NCI-H1694 treated with DMSO at 0.1 percent for 48 hours (cell line): ENCODE measurements at regions not wholly inside any gene's neighbourhood (a gene's known extent, or its start where the extent isn't known, plus 50 kb on each side); places are given as distances from the start of the nearest gene placed in this dataset.
A peak's percentile ranks its signal among the peaks of the same experiment; 100 is the strongest.

ENCODE experiments used
- DNase-seq: peaks from one replicate; lab custom pipeline; 2025; lab: John Stamatoyannopoulos, UW

GRCh38 chr12:90149453-90149852 lies 440.8 kb upstream of the ATP2B1 start:
- no peak for DNase-seq

DNA sequence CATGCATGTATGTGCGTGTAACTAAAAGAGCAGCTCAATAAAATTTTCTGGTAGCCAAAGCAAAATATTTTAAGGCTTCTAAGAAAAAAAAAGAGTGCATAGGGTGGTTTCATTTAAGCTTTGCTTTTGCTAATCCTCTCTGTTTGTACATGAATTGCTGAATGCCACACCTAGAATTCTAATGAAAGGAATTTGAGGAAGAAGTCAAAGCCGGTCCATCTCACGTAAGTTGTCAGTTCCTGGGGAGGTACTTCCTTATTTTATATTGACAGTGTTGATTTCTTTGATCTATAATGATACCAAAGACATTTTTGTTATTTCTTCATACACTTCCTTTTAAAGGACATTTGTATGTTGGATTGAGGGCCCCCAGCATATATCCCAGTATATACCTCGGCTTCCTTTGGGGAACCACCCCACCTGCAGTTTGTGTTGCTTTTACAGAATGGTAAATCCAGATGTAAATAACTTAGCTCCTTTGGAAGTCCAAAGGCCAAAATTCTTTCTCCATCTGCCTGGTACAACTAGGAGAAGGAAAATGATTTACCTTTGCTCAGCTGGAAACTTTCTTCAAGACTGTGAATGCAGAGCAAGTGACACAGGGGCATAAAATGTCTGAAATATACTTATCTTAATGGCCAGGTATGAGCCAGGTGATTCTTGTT lies 420.9 kb upstream of the ATP2B1 start:
- no peak for DNase-seq

DNA sequence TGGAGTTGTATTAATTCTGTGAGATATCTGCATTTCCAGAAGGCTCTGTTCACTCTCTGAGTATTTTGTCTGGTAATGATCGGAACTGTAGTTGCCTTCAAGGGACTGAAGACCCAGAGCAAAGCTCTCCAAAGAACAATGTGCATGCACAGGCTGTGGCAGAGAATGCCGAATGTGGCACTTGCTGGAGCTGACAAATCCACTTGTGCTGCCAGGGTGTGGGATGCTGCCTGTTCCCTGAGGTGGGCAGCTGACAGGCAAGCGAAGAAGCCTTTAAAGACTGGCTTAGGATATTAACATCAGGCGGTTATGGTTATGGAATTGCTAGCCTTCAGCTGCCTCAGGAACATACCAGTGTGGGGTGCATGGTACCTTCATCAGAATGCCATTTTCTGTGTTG lies 419.9 kb upstream of the ATP2B1 start:
- no peak for DNase-seq

- no peak for DNase-seq
Observed at GRCh38 chr12:90126125-90126524, 417.5 kb upstream of the ATP2B1 start.

- DNase-seq, result no peak
Observed at GRCh38 chr12:90124914-90125313, 416.3 kb upstream of the ATP2B1 start.

DNA sequence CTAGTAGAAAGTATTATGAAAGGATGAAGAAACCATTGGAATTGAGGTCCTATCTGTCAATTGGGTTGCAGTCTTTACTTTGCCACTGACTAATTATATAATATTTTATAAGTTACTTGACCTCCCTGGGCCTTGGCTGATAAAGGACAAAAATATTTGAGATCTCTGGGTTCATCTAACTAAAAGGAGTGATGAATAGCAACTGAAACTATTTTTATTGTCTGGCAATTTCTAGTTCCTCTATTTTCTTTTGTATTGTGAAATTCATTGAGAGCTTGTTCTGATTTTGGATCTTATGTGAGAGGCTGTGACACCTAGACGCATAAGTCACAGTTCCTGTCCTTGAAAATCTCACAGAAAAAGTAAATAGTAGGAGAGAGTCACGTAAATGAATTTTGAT lies 415.7 kb upstream of the ATP2B1 start:
- DNase-seq, result no peak

GRCh38 chr12:90122681-90123080 lies 414.0 kb upstream of the ATP2B1 start:
- DNase-seq, result no peak

GRCh38 chr12:90120627-90121026 lies 412.0 kb upstream of the ATP2B1 start:
- DNase-seq, result no peak

DNA sequence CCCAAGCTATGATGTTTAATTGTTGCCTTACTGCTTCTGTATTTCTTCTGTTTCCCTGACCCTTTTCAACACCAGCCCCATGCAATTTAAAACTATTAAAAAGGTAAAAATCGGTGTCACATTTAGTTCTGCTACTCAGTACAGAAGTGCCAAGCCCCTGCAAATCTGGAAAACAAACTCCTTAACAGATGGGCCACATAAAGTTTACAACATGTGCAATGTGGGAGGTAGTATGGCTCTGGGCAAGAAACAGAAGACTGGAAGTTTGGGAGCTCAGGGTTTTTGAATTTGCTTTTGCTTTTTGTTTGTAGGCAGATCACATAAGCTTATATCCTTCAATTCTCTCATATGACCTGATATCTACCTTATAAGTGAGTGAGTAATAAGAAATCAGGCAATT lies 404.0 kb upstream of the ATP2B1 start:
- peak; percentile 75 for DNase-seq

DNA sequence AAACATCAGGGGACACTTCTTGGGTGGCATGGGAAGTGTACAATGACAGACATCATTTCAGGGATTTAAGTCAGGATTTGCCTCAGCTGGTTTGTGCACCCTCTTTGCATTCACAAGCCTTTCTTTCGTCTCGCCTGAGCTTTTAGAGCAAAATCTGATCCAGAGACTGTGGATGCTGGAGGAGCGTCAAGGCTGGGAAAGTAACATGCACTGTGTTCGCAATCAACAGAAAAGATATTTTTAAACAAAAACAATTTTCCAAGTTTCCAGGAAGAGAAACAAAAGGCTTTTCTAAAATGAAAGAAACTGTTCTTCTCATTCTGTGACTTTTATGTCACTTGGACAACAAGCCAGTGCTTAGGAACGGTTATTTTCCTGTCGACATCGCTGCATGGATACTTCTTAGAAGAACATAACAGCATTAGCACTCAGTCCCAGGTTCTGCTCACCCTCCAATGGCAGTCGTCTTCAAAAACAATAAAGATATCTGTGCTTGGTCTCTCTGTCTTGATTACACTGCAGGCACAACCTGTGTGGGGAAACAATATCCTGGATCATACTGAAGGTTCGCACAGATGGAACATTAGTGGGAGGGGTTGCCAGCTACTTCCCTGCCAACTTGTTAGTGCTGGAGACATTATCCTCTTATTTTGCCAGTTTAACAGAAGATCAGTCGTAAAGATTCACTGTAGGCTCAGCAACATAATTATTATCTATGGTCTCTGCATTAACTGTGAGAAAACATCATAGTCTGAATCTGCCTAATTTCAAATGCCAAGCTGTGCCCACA lies 403.3 kb upstream of the ATP2B1 start:
- DNase-seq, result peak; percentile 75

DNA sequence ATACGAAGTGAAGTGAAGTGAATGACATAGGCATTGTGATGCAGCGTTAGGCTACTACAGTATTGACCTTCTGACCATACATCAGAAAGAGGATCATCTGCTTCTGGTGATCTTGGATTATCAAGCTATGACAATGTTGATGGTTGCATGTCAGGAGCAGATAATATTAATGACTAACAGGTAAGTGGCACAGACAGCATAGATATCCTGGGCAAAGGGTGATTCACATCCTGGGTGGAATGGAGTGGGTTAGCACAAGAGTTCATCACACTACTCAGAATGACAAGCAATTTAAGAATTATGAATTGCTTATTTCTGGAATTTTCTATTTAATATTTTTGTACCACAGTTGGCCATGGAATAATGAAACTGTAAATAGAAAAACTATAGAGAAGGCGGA lies 397.9 kb upstream of the ATP2B1 start:
- no peak for DNase-seq

DNA sequence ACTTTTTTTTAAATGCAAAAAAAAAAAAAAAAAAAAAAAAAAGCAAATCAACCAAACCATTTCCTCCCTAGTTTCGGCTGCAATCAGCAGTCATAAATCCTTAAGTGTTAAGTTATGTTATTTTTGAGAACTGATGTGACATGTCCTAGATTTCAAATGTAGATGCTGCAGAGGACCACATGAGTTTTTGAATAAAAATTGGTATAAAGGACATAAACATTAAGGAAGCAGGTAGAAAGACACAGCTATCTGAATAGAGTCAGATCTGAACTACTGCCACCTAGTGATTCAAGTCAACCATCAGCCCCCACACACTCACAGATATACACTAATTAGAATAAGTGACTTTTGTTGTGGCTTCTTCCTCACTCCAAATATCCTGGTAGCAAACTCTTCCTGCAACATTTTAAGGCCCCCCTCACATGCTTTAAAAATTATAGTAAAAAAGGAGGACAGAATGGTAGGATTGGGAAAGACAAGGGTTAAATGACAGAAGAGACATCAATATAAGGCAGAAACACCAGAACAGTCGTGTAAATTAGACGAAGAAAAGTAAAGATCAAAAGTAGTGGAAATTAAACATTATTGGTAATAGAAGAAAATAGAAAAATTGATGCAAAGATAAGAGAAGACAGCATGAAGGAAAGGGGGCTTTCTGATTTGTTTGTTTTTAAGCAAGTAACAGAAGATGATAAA lies 394.5 kb upstream of the ATP2B1 start:
- peak; percentile 9 for DNase-seq

- no peak for DNase-seq
Observed at GRCh38 chr12:90100579-90100978, 391.9 kb upstream of the ATP2B1 start.

GRCh38 chr12:90099288-90099687 lies 390.6 kb upstream of the ATP2B1 start:
- DNase-seq, result no peak

GRCh38 chr12:90098132-90098779 lies 389.6 kb upstream of the ATP2B1 start:
- DNase-seq, result no peak

DNA sequence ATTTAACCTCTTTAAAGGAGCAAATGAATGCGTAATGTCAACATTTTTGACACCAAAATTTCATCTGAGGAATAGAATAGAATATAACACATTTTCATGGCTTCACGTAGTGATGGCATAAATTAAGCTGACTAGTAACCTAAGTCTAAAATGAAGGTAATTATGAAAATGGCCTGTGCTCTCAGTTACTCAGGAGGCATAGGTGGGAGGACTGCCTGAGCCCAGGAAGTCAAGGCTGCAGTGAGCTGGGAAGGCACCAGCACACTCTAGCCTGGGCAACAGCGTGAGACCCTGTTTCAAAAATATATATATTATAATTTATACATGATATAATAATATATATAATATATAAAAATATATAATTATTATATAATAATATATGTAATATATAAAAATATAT lies 383.2 kb upstream of the ATP2B1 start:
- DNase-seq, result no peak

- DNase-seq, result no peak
Observed at GRCh38 chr12:90090929-90091651, 382.5 kb upstream of the ATP2B1 start.

DNA sequence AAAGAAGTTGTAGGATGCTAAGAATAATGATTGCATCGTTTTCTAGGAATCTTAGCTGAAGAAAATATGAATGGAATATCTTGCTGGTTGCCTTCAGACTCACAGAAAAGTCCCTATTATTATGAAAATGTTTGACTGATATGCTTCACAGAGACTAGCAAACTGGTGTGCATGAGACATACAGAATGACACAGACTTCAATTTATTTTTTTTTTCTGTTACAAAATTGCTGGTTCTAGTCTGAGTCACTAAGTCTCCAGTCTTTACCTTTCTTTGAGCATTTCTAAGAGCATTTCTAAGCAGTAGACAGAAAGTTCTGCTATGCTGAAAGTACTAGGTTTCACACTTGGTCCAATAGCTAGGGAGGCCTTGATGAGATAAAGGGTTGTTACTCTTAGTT lies 377.6 kb upstream of the ATP2B1 start:
- DNase-seq, result no peak

DNA sequence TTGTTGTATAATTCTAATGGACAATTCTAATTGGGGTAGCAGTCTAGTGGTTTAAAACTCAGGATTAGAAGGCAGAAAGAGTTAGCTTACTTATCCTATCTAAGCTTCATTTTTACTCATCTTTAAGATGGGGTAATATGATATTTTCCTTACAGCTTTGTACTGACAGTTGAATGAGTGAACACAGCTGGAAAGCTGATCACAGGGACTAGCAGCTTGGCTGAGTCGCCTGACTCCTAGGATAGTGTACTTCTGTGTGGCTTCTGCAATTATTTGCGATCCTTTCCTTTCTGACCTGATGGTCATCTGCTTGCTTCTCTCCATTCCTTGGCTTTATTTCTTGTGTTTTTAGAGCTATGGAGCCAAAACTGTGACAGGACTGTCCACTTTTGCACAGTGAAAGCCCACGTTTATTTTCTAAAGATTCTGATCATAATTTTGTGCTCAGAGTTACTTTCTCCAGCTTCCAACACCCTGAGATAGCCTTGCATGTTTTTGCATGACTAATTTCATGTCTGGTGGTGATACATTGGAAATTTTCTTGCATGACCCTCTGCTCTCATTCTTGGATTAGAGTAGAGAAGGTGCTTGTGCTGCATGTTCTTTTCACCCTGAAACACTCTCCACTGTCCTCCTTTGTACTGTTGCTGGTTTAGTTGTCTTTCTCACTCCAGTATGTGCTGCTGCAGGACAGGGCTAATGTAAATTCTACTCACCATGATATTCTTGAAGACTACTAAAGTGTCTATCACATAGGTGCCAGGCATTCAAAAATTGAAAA lies 377.0 kb upstream of the ATP2B1 start:
- no peak for DNase-seq

- no peak for DNase-seq
Observed at GRCh38 chr12:90084018-90084417, 375.4 kb upstream of the ATP2B1 start.

DNA sequence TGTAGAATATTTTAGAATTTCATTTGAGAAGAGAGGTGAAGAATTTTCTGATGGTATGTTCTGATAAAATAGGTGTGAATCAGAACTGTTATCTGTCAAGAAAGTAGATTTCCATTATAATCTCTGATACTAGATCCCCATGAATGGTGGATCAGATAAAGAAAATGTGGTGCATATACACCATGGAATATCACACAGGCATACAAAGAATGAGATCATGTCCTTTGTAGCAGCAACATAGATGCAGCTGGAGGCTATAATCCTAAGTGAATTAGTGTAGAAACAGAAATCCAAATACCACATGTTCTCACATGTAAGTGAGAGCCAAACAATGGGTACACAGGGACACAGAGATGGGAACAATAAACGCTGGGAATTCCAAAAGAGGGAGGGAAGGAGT lies 372.0 kb upstream of the ATP2B1 start:
- DNase-seq, result no peak
